ENCODE measurements at regions not wholly inside any gene's neighbourhood (a gene's known extent, or its start where the extent isn't known, plus 50 kb on each side); places are given as distances from the start of the nearest gene placed in this dataset.

GRCh38 chr10:130708465-130709070 is 572.4 kb downstream of the GLRX3 start:
- TF ChIP-seq CBX8 (IDR thresholded peaks at IDR 0.05), result no peak
- no peak for TF ChIP-seq CTCF (IDR thresholded peaks at IDR 0.05)
- TF ChIP-seq CHD2 (IDR thresholded peaks at IDR 0.05; ENCODE audit: low read length, partially characterized antibody), result no peak
- no peak for TF ChIP-seq ZSCAN20 (CRISPR knock-in tag; IDR thresholded peaks at IDR 0.05)
- no peak for TF ChIP-seq FOSL2 (IDR thresholded peaks at IDR 0.05)
- TF ChIP-seq FOSL2 (CRISPR knock-in tag; IDR thresholded peaks at IDR 0.05), result no peak
- no peak for TF ChIP-seq MYC (IDR thresholded peaks at IDR 0.05; ENCODE audit: borderline replicate concordance, low read length)
- TF ChIP-seq REST (IDR thresholded peaks at IDR 0.05), result no peak
- TF ChIP-seq SMC3 (IDR thresholded peaks at IDR 0.05), result no peak
- TF ChIP-seq ESRRA (IDR thresholded peaks at IDR 0.05; ENCODE audit: borderline replicate concordance, low read length), result no peak
- no peak for TF ChIP-seq RNF2 (IDR thresholded peaks at IDR 0.05; ENCODE audit: borderline replicate concordance, low read depth)
- TF ChIP-seq USF2 (IDR thresholded peaks at IDR 0.05), result no peak

All from A549 (cell line).